ENCODE measurements at regions not wholly inside any gene's neighbourhood (a gene's known extent, or its start where the extent isn't known, plus 50 kb on each side); places are given as distances from the start of the nearest gene placed in this dataset.

GRCh38 chr3:124652009-124652408 lies 78.2 kb upstream of the UMPS start:
- TF ChIP-seq CTCF (IDR thresholded peaks at IDR 0.05) (no peak), POLR2A (IDR thresholded peaks at IDR 0.05) (no peak)

Measured in thyroid gland (tissue), 4 donors.